DND-41 (cell line): ENCODE measurements at regions not wholly inside any gene's neighbourhood (a gene's known extent, or its start where the extent isn't known, plus 50 kb on each side); places are given as distances from the start of the nearest gene placed in this dataset.
"Not testable (repeated sequence)": the region's sequence is repeated elsewhere in the genome, so short reads cannot be mapped to it uniquely, and the experiment has no call there.

Experiments
- ATAC-seq: fragments of 200-7000 bp; cut with Tn5 transposase; 3 replicates; pipeline ENCODE4 v1.9.1; 2021; ENCODE audit warnings: low read depth; ENCODE audit not compliant: insufficient read depth
- DNase-seq: peaks from one replicate; pipeline ENCODE4 v3.0.0-alpha.2; 2020
- H2AFZ ChIP-seq: 2 replicates; pipeline ENCODE4 v1.6.0; 2012; ENCODE audit warnings: low read depth, low read length
- H3K27ac ChIP-seq: 2 replicates; pipeline ENCODE4 v1.5.1; 2012; ENCODE audit warnings: low read length, inconsistent platforms
- H3K27me3 ChIP-seq: fragments of 200-600 bp; sonication (generic); 2 replicates; pipeline ENCODE4 v1.6.0; 2012; ENCODE audit warnings: low read length, mild to moderate bottlenecking, inconsistent platforms; ENCODE audit not compliant: insufficient read depth, poor library complexity
- H3K36me3 ChIP-seq: 2 replicates; pipeline ENCODE4 v1.5.1; 2012; ENCODE audit warnings: low read length, inconsistent platforms; ENCODE audit not compliant: insufficient read depth
- H3K4me1 ChIP-seq: 2 replicates; pipeline ENCODE4 v1.5.1; 2012; ENCODE audit warnings: mild to moderate bottlenecking, low read length; ENCODE audit not compliant: insufficient read depth
- H3K4me2 ChIP-seq: 2 replicates; pipeline ENCODE4 v1.6.0; 2012; ENCODE audit warnings: mild to moderate bottlenecking, moderate library complexity, low read length, inconsistent platforms; ENCODE audit not compliant: insufficient read depth
- H3K4me3 ChIP-seq, 2 experiments: fragments of 200-600 bp in 1 of 2; shearing (Covaris generic) in 1 of 2; 2 replicates each; pipeline ENCODE4 v1.5.1; 2012 to 2016; ENCODE audit warnings: inconsistent platforms in 2 of 2, low read length in 2 of 2, mild to moderate bottlenecking in 2 of 2, low read depth in 1 of 2, moderate library complexity in 1 of 2
- H3K79me2 ChIP-seq: 2 replicates; pipeline ENCODE4 v1.6.0; 2012; ENCODE audit warnings: low read length, inconsistent platforms; ENCODE audit not compliant: insufficient read depth
- H3K9ac ChIP-seq: 2 replicates; pipeline ENCODE4 v1.6.0; 2012; ENCODE audit warnings: low read depth, mild to moderate bottlenecking, inconsistent platforms, low read length, moderate library complexity
- H3K9me3 ChIP-seq: 2 replicates; pipeline ENCODE4 v1.5.1; 2012; ENCODE audit warnings: low read length, moderate library complexity, mild to moderate bottlenecking, inconsistent platforms; ENCODE audit not compliant: insufficient read depth, severe bottlenecking
- H4K20me1 ChIP-seq: 2 replicates; pipeline ENCODE4 v1.6.0; 2012; ENCODE audit warnings: low read length; ENCODE audit not compliant: insufficient read depth
- EZH2 ChIP-seq: IDR thresholded peaks from 3 replicates; pipeline ENCODE4 v1.6.1; 2012; ENCODE audit warnings: borderline replicate concordance, low read depth, mild to moderate bottlenecking, moderate library complexity, low read length, inconsistent platforms; ENCODE audit not compliant: severe bottlenecking
- TF ChIP-seq, protein P1 (sequence below): IDR thresholded peaks from 2 replicates; pipeline ENCODE4 v1.5.1; 2012; ENCODE audit warnings: borderline replicate concordance, low read length, moderate library complexity, mild to moderate bottlenecking; ENCODE audit not compliant: poor library complexity, severe bottlenecking; ENCODE audit errors: extremely low read depth

DNA sequence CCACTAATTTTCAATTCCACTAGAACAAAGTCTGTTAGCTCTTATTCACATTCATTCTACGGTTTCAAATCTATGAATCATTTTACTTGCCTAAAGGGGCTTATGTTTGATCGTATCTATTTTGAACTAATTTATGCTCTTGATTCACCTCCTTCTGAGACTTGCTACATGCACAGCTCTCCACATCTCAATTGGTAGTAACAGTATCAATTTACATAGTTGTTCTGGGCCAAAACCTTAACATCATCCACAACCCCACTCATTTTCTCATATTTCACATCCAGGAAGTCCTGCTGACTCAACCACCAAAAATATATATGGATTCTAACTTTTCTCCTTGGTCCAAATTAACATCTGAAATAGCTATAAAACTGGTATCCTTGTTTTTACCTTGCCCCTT lies 208.6 kb downstream of the RASSF9 start:
- TF ChIP-seq, protein P1, sequence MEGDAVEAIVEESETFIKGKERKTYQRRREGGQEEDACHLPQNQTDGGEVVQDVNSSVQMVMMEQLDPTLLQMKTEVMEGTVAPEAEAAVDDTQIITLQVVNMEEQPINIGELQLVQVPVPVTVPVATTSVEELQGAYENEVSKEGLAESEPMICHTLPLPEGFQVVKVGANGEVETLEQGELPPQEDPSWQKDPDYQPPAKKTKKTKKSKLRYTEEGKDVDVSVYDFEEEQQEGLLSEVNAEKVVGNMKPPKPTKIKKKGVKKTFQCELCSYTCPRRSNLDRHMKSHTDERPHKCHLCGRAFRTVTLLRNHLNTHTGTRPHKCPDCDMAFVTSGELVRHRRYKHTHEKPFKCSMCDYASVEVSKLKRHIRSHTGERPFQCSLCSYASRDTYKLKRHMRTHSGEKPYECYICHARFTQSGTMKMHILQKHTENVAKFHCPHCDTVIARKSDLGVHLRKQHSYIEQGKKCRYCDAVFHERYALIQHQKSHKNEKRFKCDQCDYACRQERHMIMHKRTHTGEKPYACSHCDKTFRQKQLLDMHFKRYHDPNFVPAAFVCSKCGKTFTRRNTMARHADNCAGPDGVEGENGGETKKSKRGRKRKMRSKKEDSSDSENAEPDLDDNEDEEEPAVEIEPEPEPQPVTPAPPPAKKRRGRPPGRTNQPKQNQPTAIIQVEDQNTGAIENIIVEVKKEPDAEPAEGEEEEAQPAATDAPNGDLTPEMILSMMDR: no peak
- no peak for TF ChIP-seq EZH2
- H3K27ac ChIP-seq: no peak overlapping the region
- H3K4me2 ChIP-seq: no peak overlapping the region

DNA sequence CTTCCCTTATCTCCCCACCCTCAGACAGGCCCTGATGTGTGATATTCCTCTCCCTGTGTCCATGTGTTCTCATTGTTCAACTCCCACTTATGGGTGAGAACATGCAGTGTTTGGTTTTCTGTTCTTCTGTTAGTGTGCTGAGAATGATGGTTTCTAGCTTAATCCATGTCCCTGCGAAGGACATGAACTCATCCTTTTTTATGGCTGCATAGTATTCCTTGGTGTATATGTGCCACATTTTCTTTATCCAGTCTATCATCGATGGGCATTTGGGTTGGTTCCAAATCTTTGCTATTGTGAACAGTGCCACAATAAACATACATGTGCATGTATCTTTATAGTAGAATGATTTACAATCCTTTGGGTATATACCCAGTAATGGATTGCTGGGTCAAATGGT lies 207.6 kb downstream of the RASSF9 start:
- H3K9ac ChIP-seq, H4K20me1 ChIP-seq, ATAC-seq, H3K27me3 ChIP-seq, DNase-seq, H2AFZ ChIP-seq, H3K27ac ChIP-seq, H3K4me1 ChIP-seq, H3K79me2 ChIP-seq, H3K36me3 ChIP-seq, H3K4me3 ChIP-seq, H3K9me3 ChIP-seq, H3K4me2 ChIP-seq: not testable (repeated sequence)

More for the DNA sequence above, 208.6 kb downstream of the RASSF9 start:
- no peak for DNase-seq
- H3K36me3 ChIP-seq: no peaks in the 10 kb centered on the region
- no peak for ATAC-seq
- no peaks in the 10 kb centered on the region for H3K9me3 ChIP-seq
- H3K79me2 ChIP-seq: no peaks in the 10 kb centered on the region
- no peaks in the 10 kb centered on the region for H3K4me1 ChIP-seq
- no peak overlapping the region for H3K9ac ChIP-seq
- no peaks in the 10 kb centered on the region for H3K27me3 ChIP-seq
- no peak overlapping the region for H3K4me3 ChIP-seq
- H4K20me1 ChIP-seq: no peaks in the 10 kb centered on the region
- no peak overlapping the region for H2AFZ ChIP-seq

DNA sequence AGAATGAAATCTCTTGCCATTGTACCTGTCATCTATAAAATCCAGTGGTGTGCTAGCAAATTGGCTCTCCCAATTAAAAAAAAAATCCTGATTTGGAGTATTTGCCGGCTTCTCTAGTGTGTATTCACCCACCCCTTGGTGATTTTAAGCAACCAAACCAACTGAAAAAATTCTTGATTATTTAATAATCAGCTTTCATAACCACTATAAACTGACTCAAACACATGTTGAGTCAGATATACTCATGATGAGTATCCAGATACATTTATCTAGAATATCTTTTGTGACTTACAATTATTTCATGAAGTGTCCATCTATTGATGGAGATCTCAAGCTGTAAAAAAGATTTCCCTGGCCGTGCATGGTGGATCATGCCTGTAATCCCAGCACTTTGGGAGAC lies 205.4 kb downstream of the RASSF9 start:
- H3K27ac ChIP-seq: no peak overlapping the region
- no peak overlapping the region for H3K4me3 ChIP-seq
- no peaks in the 10 kb centered on the region for H4K20me1 ChIP-seq
- ATAC-seq (no peak), DNase-seq (no peak)
- H3K27me3 ChIP-seq: no peaks in the 10 kb centered on the region
- no peak overlapping the region for H2AFZ ChIP-seq
- no peak overlapping the region for H3K4me2 ChIP-seq
- no peaks in the 10 kb centered on the region for H3K36me3 ChIP-seq
- no peaks in the 10 kb centered on the region for H3K9me3 ChIP-seq
- no peaks in the 10 kb centered on the region for H3K79me2 ChIP-seq
- H3K9ac ChIP-seq: no peak overlapping the region
- TF ChIP-seq, protein P1: no peak
- TF ChIP-seq EZH2: no peak
- no peaks in the 10 kb centered on the region for H3K4me1 ChIP-seq

DNA sequence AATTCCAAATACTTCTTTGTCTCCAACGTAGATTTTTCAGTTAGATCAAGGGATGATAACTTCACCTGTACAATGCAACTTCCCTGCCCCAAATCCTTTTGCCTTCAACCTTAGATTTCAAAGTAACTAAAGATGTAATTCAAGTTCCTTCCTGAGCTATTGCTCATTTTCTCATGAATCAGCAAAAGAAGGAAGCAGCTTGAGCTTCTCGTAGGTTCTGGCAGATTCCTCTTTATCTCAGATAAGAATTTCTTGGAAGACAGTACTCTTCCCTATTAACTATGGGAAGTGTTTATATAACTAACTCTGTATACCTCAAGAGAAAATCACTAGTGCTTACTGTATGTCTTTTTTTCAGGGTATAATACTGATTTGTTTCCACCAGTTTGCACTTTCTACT lies 203.8 kb downstream of the RASSF9 start:
- Histone ChIP-seq H3K9me3 (no peaks in the 10 kb centered on the region), H2AFZ (no peak overlapping the region), H3K79me2 (no peaks in the 10 kb centered on the region), H3K4me1 (no peaks in the 10 kb centered on the region), H3K4me2 (no peak overlapping the region), H4K20me1 (no peaks in the 10 kb centered on the region), H3K36me3 (no peaks in the 10 kb centered on the region), H3K27ac (no peak overlapping the region), H3K27me3 (no peaks in the 10 kb centered on the region), H3K9ac (no peak overlapping the region), H3K4me3 (no peak overlapping the region)
- TF ChIP-seq, protein P1: no peak
- TF ChIP-seq EZH2: no peak
- ATAC-seq (no peak), DNase-seq (no peak)
